Neutrophil (primary cell): ENCODE measurements at regions not wholly inside any gene's neighbourhood (a gene's known extent, or its start where the extent isn't known, plus 50 kb on each side); places are given as distances from the start of the nearest gene placed in this dataset.

ENCODE experiments used
- H3K27ac ChIP-seq: fragments of 200-600 bp; sonication (generic); 2 replicates; pipeline ENCODE4 v1.5.1; 2016; ENCODE audit warnings: mild to moderate bottlenecking, moderate library complexity
- H3K27me3 ChIP-seq: fragments of 200-600 bp; sonication (generic); 2 replicates; pipeline ENCODE4 v1.6.0; 2016; ENCODE audit warnings: mild to moderate bottlenecking
- H3K36me3 ChIP-seq: fragments of 200-600 bp; sonication (generic); 2 replicates; pipeline ENCODE4 v1.5.1; 2017
- H3K4me1 ChIP-seq, 2 experiments: fragments of 200-600 bp in 1 of 2; sonication (generic) in 1 of 2; 1 replicate in 1 of 2; 2 replicates in 1 of 2; pipeline versions ENCODE4 v1.5.1 to v1.6.1; 2013 to 2016; ENCODE audit warnings: low read depth in 1 of 2, low read length in 1 of 2, mild to moderate bottlenecking in 1 of 2, moderate library complexity in 1 of 2; ENCODE audit not compliant: control insufficient read depth in 1 of 2, insufficient read depth in 1 of 2
- H3K4me3 ChIP-seq, 2 experiments: fragments of 200-600 bp in 1 of 2; sonication (generic) in 1 of 2; 1 replicate in 1 of 2; 2 replicates in 1 of 2; pipeline ENCODE4 v1.5.1; 2013 to 2016; ENCODE audit warnings: low read depth in 1 of 2, low read length in 1 of 2, mild to moderate bottlenecking in 1 of 2, moderate library complexity in 1 of 2
- H3K9me3 ChIP-seq: fragments of 200-600 bp; sonication (generic); 2 replicates; pipeline ENCODE4 v1.5.1; 2016
- TF ChIP-seq, protein P1 (sequence below): fragments of 200-600 bp; sonication (generic); IDR thresholded peaks from 2 replicates; pipeline ENCODE4 v1.5.1; 2016; ENCODE audit warnings: antibody characterized with exemption

DNA sequence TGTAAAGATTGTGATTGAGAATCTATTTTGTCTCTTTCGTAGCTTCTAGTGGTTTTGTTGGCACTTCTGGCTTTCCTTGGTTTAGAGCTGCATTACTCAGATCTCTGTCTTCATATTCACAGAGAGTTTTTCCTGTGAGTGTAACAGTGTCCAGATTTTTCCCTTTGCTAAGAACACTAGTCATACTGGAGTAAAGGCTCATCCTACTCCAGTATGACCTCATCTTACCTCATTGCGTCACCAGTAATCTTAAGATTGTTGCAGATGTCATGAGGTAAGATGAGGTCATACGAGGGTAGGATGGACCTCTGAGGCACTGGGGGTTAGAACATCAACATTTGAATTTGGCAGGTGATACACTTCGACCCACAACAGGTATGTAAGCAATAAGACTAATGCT is 461.2 kb downstream of the FLRT2 start:
- H3K4me1 ChIP-seq, result no peaks in the 10 kb centered on the region
- no peaks in the 10 kb centered on the region for H3K9me3 ChIP-seq
- H3K4me3 ChIP-seq, result no peak overlapping the region
- TF ChIP-seq, protein P1, sequence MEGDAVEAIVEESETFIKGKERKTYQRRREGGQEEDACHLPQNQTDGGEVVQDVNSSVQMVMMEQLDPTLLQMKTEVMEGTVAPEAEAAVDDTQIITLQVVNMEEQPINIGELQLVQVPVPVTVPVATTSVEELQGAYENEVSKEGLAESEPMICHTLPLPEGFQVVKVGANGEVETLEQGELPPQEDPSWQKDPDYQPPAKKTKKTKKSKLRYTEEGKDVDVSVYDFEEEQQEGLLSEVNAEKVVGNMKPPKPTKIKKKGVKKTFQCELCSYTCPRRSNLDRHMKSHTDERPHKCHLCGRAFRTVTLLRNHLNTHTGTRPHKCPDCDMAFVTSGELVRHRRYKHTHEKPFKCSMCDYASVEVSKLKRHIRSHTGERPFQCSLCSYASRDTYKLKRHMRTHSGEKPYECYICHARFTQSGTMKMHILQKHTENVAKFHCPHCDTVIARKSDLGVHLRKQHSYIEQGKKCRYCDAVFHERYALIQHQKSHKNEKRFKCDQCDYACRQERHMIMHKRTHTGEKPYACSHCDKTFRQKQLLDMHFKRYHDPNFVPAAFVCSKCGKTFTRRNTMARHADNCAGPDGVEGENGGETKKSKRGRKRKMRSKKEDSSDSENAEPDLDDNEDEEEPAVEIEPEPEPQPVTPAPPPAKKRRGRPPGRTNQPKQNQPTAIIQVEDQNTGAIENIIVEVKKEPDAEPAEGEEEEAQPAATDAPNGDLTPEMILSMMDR, result no peak
- no peaks in the 10 kb centered on the region for H3K27me3 ChIP-seq
- no peak overlapping the region for H3K27ac ChIP-seq
- no peaks in the 10 kb centered on the region for H3K36me3 ChIP-seq

GRCh38 chr14:85987907-85988306 is 458.0 kb downstream of the FLRT2 start:
- no peak overlapping the region for H3K27ac ChIP-seq
- no peak overlapping the region for H3K4me3 ChIP-seq
- H3K27me3 ChIP-seq, result no peaks in the 10 kb centered on the region
- no peaks in the 10 kb centered on the region for H3K36me3 ChIP-seq
- TF ChIP-seq, protein P1, result no peak
- H3K9me3 ChIP-seq, result no peaks in the 10 kb centered on the region
- H3K4me1 ChIP-seq, result no peaks in the 10 kb centered on the region

DNA sequence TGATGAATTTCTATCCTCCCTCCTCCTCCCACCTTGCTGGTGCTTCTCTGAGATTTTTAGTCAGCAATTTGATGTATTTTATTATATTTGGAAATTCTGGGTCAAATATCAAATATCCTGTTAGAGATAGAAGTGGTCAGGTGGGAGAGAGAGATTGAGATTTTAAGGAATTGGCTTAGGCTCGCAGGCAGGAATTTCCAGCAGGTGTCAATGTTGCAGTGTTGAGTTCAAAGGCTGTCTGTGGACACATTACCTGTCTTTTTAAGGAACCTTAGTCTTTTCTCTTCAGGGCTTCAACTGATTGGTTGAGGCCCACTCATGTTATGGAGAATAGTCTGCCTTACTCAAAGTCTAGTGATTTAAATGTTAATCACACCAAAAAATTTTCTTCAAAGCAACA is 457.3 kb downstream of the FLRT2 start:
- H3K9me3 ChIP-seq, result no peaks in the 10 kb centered on the region
- TF ChIP-seq, protein P1, result no peak
- no peak overlapping the region for H3K4me3 ChIP-seq
- H3K4me1 ChIP-seq, result no peaks in the 10 kb centered on the region
- no peak overlapping the region for H3K27ac ChIP-seq
- H3K27me3 ChIP-seq, result no peaks in the 10 kb centered on the region
- H3K36me3 ChIP-seq, result no peaks in the 10 kb centered on the region

- Histone ChIP-seq H3K4me1 (no peaks in the 10 kb centered on the region), H3K27ac (no peak overlapping the region), H3K27me3 (no peaks in the 10 kb centered on the region), H3K9me3 (no peaks in the 10 kb centered on the region), H3K36me3 (no peaks in the 10 kb centered on the region), H3K4me3 (no peak overlapping the region)
- TF ChIP-seq, protein P1, result no peak
Measured at GRCh38 chr14:85978582-85979250, 448.8 kb downstream of the FLRT2 start.

DNA sequence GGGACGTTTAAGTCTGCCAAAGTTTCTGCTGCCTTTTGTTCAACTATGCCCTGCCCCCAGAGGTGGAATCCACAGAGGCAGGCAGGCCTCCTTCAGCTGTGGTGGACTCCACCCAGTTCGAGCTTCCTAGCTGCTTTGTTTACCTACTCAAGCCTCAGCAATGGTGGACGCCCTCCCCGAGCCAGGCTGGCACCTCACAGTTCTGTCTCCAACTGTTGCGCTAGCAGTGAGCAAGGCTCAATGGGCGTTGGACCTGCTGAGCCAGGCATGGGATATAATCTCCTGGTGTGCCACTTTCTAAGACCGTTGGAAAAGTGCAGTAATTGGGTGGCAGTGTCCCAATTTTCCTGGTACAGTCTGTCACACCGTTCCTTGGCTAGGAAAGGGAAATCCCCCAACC is 444.7 kb downstream of the FLRT2 start:
- Histone ChIP-seq H3K4me3 (no peak overlapping the region), H3K4me1 (no peaks in the 10 kb centered on the region)
- TF ChIP-seq, protein P1, result no peak

DNA sequence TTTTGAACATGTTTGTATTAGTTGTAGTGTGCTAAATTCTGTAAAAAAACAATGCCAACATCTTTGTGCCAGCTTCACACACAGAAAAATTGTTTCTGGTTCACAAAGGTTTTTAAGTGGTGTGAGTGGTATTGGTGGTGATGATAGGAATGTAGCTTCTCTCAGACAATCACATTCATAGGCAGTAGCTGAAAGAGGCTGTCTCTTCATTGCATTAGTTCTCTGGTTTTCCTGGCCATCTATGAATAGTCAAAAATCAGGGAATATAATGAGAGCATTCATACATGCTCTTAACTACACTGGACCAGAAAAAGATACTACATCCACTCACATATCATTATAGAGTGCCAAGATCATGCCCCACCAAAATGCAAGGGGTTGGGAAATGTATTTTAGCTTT is 433.5 kb downstream of the FLRT2 start:
- Histone ChIP-seq H3K27me3 (no peaks in the 10 kb centered on the region), H3K4me1 (no peaks in the 10 kb centered on the region), H3K4me3 (no peak overlapping the region), H3K36me3 (no peaks in the 10 kb centered on the region), H3K9me3 (no peaks in the 10 kb centered on the region), H3K27ac (no peak overlapping the region)
- TF ChIP-seq, protein P1, result no peak

More for the DNA sequence above, 444.7 kb downstream of the FLRT2 start:
- Histone ChIP-seq H3K36me3 (no peaks in the 10 kb centered on the region), H3K27ac (no peak overlapping the region), H3K27me3 (no peaks in the 10 kb centered on the region), H3K9me3 (no peaks in the 10 kb centered on the region)
